T-cell (primary cell): ENCODE measurements at regions not wholly inside any gene's neighbourhood (a gene's known extent, or its start where the extent isn't known, plus 50 kb on each side); places are given as distances from the start of the nearest gene placed in this dataset.

ENCODE experiments used
- ATAC-seq, 4 experiments: fragments of 200-7000 bp in 3 of 4; fragments of 150-1000 bp in 1 of 4; cut with Tn5 transposase; replicated peaks in 1 of 4; 1 replicate in 3 of 4; 2 replicates in 1 of 4; pipeline ENCODE4 v1.10.0; 2021; ENCODE audit warnings: moderate library complexity in 3 of 4, mild to moderate bottlenecking in 2 of 4, moderate number of reproducible peaks in 1 of 4
- CTCF ChIA-PET, 2 donors: fragments of 300-600 bp; sonication (Branson Sonifier 250); formaldehyde crosslinking; loops; one replicate each; lab custom pipeline; 2022; ENCODE audit warnings: antibody characterized with exemption in 2 of 2; lab: Charles Lee
- POLR2A ChIA-PET, 2 donors: fragments of 300-600 bp; sonication (Branson Sonifier 250); formaldehyde crosslinking; loops; one replicate each; lab custom pipeline; 2022; ENCODE audit warnings: antibody characterized with exemption in 2 of 2; lab: Charles Lee
- DNase-seq, 35 experiments: peaks; one replicate each; pipeline versions ENCODE4 v3.0.0 to v3.0.0-alpha.2; 2013 to 2023
- H3K27ac ChIP-seq: one replicate; pipeline ENCODE4 v1.5.1; 2013; ENCODE audit warnings: low read length
- H3K27me3 ChIP-seq, 2 experiments: replicated peaks in 1 of 2; 1 replicate in 1 of 2; 2 replicates in 1 of 2; pipeline versions ENCODE4 v1.6.1 to v1.7.0; 2013; ENCODE audit warnings: low read length in 1 of 2, mixed read lengths in 1 of 2; ENCODE audit not compliant: control insufficient read depth in 2 of 2, insufficient read depth in 2 of 2; ENCODE audit errors: extremely low read depth in 1 of 2
- H3K36me3 ChIP-seq, 2 donors: 1 replicate in 1 of 2; 2 replicates in 1 of 2; pipeline versions ENCODE4 v1.6.1 to v1.7.0; 2013; ENCODE audit warnings: low read length in 1 of 2; ENCODE audit not compliant: control insufficient read depth in 2 of 2, insufficient read depth in 1 of 2; ENCODE audit errors: extremely low read depth in 1 of 2
- H3K4me1 ChIP-seq, 2 experiments: 1 replicate in 1 of 2; 2 replicates in 1 of 2; pipeline versions ENCODE4 v1.6.1 to v1.7.0; 2013; ENCODE audit warnings: low read length in 2 of 2, mixed read lengths in 1 of 2; ENCODE audit not compliant: insufficient read depth in 2 of 2, control insufficient read depth in 1 of 2; ENCODE audit errors: extremely low read depth in 1 of 2
- H3K4me3 ChIP-seq, 2 donors: 1 replicate in 1 of 2; 2 replicates in 1 of 2; pipeline versions ENCODE4 v1.5.1 to v1.7.0; 2013; ENCODE audit warnings: mild to moderate bottlenecking in 2 of 2, low read length in 1 of 2, moderate library complexity in 1 of 2; ENCODE audit not compliant: control insufficient read depth in 1 of 2; ENCODE audit errors: extremely low read depth in 1 of 2
- H3K9me3 ChIP-seq: 2 replicates; pipeline ENCODE4 v1.7.0; 2013
- H3K27ac Mint-ChIP-seq, 2 donors: one replicate each; pipeline ENCODE4 v1.8.0; 2020 to 2021; ENCODE audit warnings: mild to moderate bottlenecking in 2 of 2, mixed read lengths in 2 of 2
- H3K27me3 Mint-ChIP-seq, 2 donors: one replicate each; pipeline ENCODE4 v1.8.0; 2021 to 2022; ENCODE audit warnings: mixed read lengths in 2 of 2
- H3K36me3 Mint-ChIP-seq: one replicate; pipeline ENCODE4 v1.8.0; 2021; ENCODE audit warnings: mixed read lengths
- H3K4me1 Mint-ChIP-seq, 3 donors: one replicate each; pipeline ENCODE4 v1.8.0; 2020 to 2022; ENCODE audit warnings: mixed read lengths in 3 of 3, mild to moderate bottlenecking in 1 of 3
- H3K4me3 Mint-ChIP-seq, 3 donors: one replicate each; pipeline ENCODE4 v1.8.0; 2020 to 2022; ENCODE audit warnings: mild to moderate bottlenecking in 3 of 3, mixed read lengths in 3 of 3, moderate library complexity in 3 of 3
- H3K9me3 Mint-ChIP-seq, 3 donors: one replicate each; pipeline ENCODE4 v1.8.0; 2020 to 2022; ENCODE audit warnings: mixed read lengths in 3 of 3
- WGBS: methylation state at CpG from one replicate; pipeline ENCODE4 v1.1.5; 2013; ENCODE audit warnings: missing lambda C conversion rate; ENCODE audit not compliant: insufficient coverage; 5-methylcytosine and 5-hydroxymethylcytosine counted together

GRCh38 chr5:118554241-118554640, 434.1 kb downstream of the DTWD2 start:
- Histone ChIP-seq H3K9me3 (no peaks in the 10 kb centered on the region), H3K36me3 (no peaks in the 10 kb centered on the region), H3K27ac (no peak overlapping the region), H3K27me3 (no peaks in the 10 kb centered on the region), H3K4me3 (no peak overlapping the region), H3K4me1 (no peaks in the 10 kb centered on the region)
- peaks cover 0 to 3% of the 10 kb centered on the region in 2 donors for H3K27me3 Mint-ChIP-seq
- POLR2A ChIA-PET = no interaction called here
- WGBS = no CpG with 5 or more reads among the region's 2 CpGs
- DNase-seq = no peak
- ATAC-seq = no peak
- no peak overlapping the region for H3K4me3 Mint-ChIP-seq
- H3K36me3 Mint-ChIP-seq = no peaks in the 10 kb centered on the region
- H3K27ac Mint-ChIP-seq = no peak overlapping the region
- H3K9me3 Mint-ChIP-seq = no peaks in the 10 kb centered on the region
- CTCF ChIA-PET = no interaction called here
- no peaks in the 10 kb centered on the region for H3K4me1 Mint-ChIP-seq

GRCh38 chr5:118553662-118554061, 434.7 kb downstream of the DTWD2 start:
- ChIA-PET POLR2A (no interaction called here), CTCF (no interaction called here)
- Histone ChIP-seq H3K27ac (no peak overlapping the region), H3K4me3 (no peak overlapping the region), H3K9me3 (no peaks in the 10 kb centered on the region), H3K36me3 (no peaks in the 10 kb centered on the region), H3K4me1 (no peaks in the 10 kb centered on the region), H3K27me3 (no peaks in the 10 kb centered on the region)
- peaks cover 0 to 3% of the 10 kb centered on the region in 2 donors for H3K27me3 Mint-ChIP-seq
- no peak for ATAC-seq
- no peak overlapping the region for H3K27ac Mint-ChIP-seq
- H3K4me1 Mint-ChIP-seq = no peaks in the 10 kb centered on the region
- H3K36me3 Mint-ChIP-seq = no peaks in the 10 kb centered on the region
- no peak overlapping the region for H3K4me3 Mint-ChIP-seq
- H3K9me3 Mint-ChIP-seq = no peaks in the 10 kb centered on the region
- no CpG with 5 or more reads among the region's 3 CpGs for WGBS
- no peak for DNase-seq

- DNase-seq = no peak
- no peak overlapping the region for H3K4me3 ChIP-seq
- Mint-ChIP-seq H3K4me3 (no peak overlapping the region), H3K9me3 (no peaks in the 10 kb centered on the region), H3K36me3 (no peaks in the 10 kb centered on the region), H3K27ac (no peak overlapping the region), H3K27me3 (peaks cover 0 to 3% of the 10 kb centered on the region in 2 donors), H3K4me1 (no peaks in the 10 kb centered on the region)
- no peak overlapping the region for H3K27ac ChIP-seq
- WGBS = no CpG with 5 or more reads among the region's 2 CpGs
- no peaks in the 10 kb centered on the region for H3K9me3 ChIP-seq
- CTCF ChIA-PET = no interaction called here
- POLR2A ChIA-PET = no interaction called here
- no peaks in the 10 kb centered on the region for H3K36me3 ChIP-seq
- no peaks in the 10 kb centered on the region for H3K4me1 ChIP-seq
- H3K27me3 ChIP-seq = no peaks in the 10 kb centered on the region
- no peak for ATAC-seq
Observed at GRCh38 chr5:118552731-118553360, 435.5 kb downstream of the DTWD2 start.

GRCh38 chr5:118552146-118552545, 436.2 kb downstream of the DTWD2 start:
- Histone ChIP-seq H3K27ac (no peak overlapping the region), H3K9me3 (no peaks in the 10 kb centered on the region), H3K4me1 (no peaks in the 10 kb centered on the region), H3K27me3 (no peaks in the 10 kb centered on the region), H3K36me3 (no peaks in the 10 kb centered on the region), H3K4me3 (no peak overlapping the region)
- no peak overlapping the region for H3K27ac Mint-ChIP-seq
- ATAC-seq = no peak
- POLR2A ChIA-PET = no interaction called here
- H3K27me3 Mint-ChIP-seq = peaks cover 0 to 3% of the 10 kb centered on the region in 2 donors
- no peaks in the 10 kb centered on the region for H3K36me3 Mint-ChIP-seq
- H3K4me1 Mint-ChIP-seq = no peaks in the 10 kb centered on the region
- no peak overlapping the region for H3K4me3 Mint-ChIP-seq
- H3K9me3 Mint-ChIP-seq = no peaks in the 10 kb centered on the region
- no CpG with 5 or more reads among the region's 2 CpGs for WGBS
- CTCF ChIA-PET = no interaction called here
- no peak for DNase-seq

GRCh38 chr5:118551716-118552115, 436.6 kb downstream of the DTWD2 start:
- Histone ChIP-seq H3K27me3 (no peaks in the 10 kb centered on the region), H3K4me3 (no peak overlapping the region), H3K9me3 (no peaks in the 10 kb centered on the region), H3K27ac (no peak overlapping the region), H3K36me3 (no peaks in the 10 kb centered on the region), H3K4me1 (no peaks in the 10 kb centered on the region)
- ChIA-PET CTCF (no interaction called here), POLR2A (no interaction called here)
- Mint-ChIP-seq H3K27ac (no peak overlapping the region), H3K4me1 (no peaks in the 10 kb centered on the region), H3K4me3 (no peak overlapping the region), H3K27me3 (peaks cover 0 to 5% of the 10 kb centered on the region in 2 donors), H3K9me3 (no peaks in the 10 kb centered on the region), H3K36me3 (no peaks in the 10 kb centered on the region)
- ATAC-seq (no peak), DNase-seq (no peak)
- WGBS = no CpG with 5 or more reads among the region's 1 CpG

GRCh38 chr5:118551031-118551430, 437.3 kb downstream of the DTWD2 start:
- H3K36me3 Mint-ChIP-seq = no peaks in the 10 kb centered on the region
- peaks cover 0 to 7% of the 10 kb centered on the region in 2 donors for H3K27me3 Mint-ChIP-seq
- H3K27ac Mint-ChIP-seq = no peak overlapping the region
- Histone ChIP-seq H3K36me3 (no peaks in the 10 kb centered on the region), H3K4me1 (no peaks in the 10 kb centered on the region), H3K27me3 (no peaks in the 10 kb centered on the region), H3K4me3 (no peak overlapping the region), H3K9me3 (no peaks in the 10 kb centered on the region), H3K27ac (no peak overlapping the region)
- ATAC-seq = no peak
- H3K4me1 Mint-ChIP-seq = no peaks in the 10 kb centered on the region
- ChIA-PET POLR2A (no interaction called here), CTCF (no interaction called here)
- no peaks in the 10 kb centered on the region for H3K9me3 Mint-ChIP-seq
- no peak overlapping the region for H3K4me3 Mint-ChIP-seq
- no peak for DNase-seq
